C1 segment of cervical spinal cord (tissue), 14 donors: ENCODE measurements at regions not wholly inside any gene's neighbourhood (a gene's known extent, or its start where the extent isn't known, plus 50 kb on each side); places are given as distances from the start of the nearest gene placed in this dataset.
"Not testable (repeated sequence)": the region's sequence is repeated elsewhere in the genome, so short reads cannot be mapped to it uniquely, and the experiment has no call there.

Experiments used
- DNase-seq, 14 donors: peaks; one replicate each; lab custom pipeline; 2025; lab: John Stamatoyannopoulos, UW

DNA sequence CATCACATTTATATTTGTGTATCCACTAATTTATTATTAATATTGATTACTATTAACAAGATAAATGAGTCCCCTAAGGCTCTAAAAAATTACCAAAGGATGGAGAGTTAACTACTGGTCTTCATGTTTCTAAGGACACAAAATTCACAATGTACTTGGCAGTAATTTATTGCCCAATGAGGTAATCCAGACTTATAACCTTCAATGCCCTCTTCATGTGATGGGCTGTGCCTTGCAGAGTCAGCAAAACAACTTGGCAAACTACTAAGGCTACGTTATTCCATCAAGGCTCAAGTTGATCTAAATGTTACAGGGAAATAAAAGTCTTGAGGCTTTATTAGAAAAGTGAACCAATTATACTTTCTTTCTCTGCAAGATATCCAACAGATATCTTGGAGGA is 804.9 kb upstream of the NXPH2 start:
- DNase-seq: no peak

DNA sequence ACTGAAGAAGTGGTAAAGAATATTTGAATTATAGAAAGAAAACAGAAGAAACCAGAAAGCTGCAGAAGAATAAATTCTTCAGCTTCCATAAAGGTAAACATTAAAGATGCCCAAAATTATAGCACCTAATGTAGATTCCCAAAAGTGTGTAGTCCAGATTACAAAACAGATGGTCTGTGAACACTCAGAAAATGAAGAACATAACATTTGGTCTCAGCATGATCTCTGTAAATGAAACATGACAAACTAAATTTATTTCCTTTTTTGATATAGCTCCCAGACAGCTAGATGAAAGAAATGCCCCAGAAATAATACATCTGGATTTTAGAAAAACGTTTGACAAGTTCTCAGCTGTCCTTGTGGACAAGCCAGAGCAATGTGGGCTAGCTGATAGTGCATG is 794.2 kb upstream of the NXPH2 start:
- peak in 1 of 14 donors; percentile 56 for DNase-seq

DNA sequence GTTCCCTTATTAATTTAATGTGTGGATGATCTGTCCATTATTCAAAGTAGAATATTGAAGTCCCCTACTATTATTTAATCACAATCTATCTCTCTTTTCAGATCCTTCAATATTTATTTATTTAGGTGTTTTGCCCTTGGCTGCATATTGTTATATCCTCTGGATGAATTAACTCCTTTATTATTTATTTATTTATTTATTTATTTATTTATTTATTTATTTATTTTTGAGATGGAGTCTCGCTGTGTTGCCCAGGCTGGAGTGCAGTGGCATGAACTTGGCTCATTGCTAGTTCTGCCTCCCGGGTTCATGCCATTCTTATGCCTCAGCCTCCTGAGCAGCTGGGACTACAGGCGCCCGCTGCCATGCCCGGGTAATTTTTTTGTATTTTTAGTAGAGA is 776.6 kb upstream of the NXPH2 start:
- DNase-seq: no peak

DNA sequence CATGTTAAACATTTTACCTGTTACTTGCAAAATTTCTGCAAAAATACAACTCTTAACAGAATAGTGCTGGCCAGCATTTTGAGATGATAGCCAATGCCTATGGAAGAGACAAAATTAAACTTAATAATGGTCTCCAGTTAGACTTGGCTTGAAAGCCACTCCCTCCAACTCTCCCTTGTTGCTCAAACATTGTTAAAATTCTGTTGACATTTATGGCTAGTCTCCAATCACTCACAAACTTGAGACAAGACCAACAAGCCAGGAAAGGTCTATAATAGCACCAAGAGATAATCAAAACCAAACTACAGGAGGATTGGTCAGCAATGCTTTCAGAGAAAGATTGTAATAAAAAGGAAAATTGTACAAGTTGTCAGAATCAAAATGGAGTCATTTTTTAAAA is 770.7 kb upstream of the NXPH2 start:
- DNase-seq: no peak

DNA sequence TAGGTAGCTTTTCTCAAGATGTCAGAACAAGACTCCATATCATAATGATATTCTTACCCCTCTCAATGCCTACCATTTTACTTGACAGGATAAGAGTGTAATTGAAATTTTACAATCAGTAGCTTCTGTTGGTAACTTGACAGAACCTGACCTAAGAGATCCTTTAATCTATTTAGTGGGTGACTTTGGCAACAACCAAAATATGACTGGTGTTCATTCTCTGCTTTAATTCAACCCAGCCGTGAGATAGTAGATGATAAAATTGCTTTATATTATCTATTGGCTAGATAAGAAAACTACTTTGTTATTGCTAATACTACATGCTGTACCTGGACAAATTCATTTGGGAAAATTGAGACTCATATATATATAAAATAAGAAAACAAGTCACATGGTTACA is 770.2 kb upstream of the NXPH2 start:
- DNase-seq: no peak

DNA sequence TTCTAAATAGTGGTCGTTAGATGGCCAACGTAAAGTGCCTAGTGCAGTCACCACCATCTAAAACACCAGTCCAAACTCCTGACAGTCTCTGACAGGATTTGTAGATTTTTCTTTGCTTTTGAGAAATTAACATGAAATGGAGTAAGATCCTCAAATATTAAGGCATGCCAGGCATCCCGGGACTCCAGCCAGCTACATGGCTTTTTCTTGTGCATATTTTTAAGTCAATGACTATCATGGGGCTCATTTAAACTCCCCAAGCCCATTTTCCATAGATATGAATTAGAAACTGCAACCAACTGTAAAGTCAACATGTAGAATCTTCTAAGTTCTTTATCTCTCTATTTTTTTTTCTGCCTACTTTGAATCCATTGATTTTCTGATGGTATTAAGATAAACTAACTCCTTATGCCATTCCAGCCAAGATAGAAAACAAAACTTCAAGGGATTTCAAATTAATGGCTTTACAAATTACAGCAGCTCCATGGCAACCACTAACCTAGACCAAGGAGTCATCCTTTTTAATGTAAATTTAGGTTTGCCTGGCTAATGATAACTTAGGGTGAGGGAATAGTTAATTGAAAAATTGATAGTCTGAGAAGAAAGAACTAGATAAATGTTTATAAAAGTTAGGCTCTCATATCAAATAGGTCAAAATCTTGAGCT is 764.1 kb upstream of the NXPH2 start:
- no peak for DNase-seq

DNA sequence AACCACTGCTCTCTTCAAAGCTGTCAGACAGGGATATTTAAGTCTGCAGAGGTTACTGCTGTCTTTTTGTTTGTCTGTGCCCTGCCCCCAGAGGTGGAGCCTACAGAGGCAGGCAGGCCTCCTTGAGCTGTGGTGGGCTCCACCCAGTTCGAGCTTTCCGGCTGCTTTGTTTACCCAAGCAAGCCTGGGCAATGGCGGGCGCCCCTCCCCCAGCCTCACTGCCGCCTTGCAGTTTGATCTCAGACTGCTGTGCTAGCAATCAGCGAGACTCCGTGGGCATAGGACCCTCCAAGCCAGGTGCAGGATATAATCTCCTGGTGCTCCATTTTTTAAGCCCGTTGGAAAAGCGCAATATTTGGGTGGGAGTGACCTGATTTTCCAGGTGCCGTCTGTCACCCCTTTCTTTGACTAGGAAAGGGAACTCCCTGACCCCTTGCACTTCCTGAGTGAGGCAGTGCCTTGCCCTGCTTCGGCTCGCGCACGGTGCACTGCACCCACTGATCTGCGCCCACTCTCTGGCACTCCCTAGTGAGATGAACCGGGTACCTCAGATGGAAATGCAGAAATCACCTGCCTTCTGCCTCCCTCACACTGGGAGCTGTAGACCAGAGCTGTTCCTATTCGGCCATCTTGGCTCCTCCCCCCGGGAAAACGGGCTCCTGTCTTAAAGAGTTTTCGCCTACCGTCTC is 758.3 kb upstream of the NXPH2 start:
- not testable (repeated sequence) for DNase-seq

DNA sequence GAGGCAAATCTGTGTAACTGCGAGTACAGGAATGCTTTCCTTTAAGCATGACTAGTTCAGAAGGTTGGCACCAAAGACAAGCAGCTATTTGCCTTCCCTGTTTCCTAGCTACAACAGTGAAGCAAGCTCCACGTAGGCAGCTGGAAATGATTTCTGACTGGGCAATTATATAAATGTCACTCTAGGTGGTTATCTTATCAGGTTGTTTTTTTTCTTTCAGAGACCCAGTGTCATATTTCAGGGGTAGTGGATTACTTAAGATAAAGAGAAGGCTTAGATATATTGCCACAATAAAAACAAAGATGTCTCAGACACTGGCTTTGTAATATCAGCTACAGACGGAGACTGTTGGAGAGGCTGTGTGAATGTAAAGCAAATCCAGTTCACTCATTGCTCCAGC is 748.9 kb upstream of the NXPH2 start:
- no peak for DNase-seq

DNA sequence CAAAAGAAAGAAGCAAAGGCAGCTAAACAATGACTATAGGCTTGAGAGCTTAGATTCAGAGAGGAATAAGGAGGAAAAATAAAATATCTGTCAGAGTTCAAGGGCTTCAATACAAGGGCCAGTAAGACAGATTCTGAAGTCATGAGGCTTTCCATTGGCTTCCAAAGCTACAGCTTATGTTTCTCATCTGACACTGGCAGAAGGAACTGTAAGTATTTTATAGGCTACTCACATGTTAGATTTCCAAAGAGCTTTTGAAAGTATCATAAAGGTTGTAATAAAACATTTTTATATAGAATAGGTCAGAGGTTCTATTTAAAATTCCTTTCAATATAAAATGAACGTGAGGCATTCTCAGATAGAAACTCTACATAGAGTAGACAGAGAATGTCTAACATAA is 746.6 kb upstream of the NXPH2 start:
- no peak for DNase-seq

DNA sequence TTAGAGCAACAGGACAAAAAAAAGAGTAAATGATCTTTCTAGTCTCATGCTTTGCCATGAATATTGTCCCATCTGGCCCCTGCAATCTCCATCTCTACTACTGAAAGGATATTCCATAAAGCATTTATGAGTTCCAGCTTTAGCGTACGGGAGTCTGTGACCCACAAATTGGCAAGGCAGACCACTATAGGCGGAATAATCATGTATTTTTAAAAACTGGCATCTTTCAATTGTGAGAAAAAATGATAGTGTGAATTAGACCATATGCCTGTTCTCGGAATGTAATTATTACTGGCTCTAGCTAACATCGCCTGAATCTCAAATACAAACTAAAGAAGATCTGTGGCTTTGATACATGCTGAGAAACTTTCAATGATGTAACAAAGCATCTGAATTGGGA is 738.1 kb upstream of the NXPH2 start:
- DNase-seq: peak in 1 of 14 donors; percentile 25

DNA sequence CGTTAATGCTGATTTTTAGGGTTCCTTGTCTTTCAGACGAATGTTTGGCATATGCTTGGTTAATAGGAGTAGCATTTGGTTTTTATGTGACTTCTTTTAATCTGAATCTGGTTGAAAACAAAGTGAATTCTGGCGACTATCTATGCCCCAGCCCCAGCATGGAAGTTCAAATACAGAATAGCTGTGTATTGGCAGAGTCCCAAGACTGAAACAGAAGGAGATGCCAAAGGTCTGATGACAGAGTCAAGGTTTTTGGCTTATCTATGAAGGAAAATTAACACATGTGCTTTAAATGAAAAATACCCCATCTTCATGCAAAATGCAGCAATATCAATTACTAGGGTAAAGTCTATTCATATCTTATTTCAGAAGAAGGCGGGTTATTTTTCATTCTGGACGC is 734.8 kb upstream of the NXPH2 start:
- peak in 1 of 14 donors; percentile 33 for DNase-seq

DNA sequence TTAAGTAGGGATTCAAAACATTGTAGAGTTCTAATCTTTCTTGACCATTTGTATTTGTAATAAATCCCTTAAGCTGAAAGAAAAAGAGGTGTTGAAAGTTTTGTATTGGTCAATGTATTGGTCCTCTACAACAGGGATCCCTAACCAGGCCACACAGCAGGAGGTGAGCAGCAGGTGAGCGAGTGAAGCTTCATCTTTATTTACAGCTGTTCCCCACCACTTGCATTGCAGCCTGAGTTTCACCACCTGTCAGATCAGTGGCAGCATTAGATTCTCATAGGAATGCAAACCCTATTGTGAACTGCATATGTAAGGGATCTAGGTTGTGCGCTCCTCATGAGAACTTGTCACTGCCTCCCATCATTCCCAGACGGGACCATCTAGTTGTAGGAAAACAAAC is 715.7 kb upstream of the NXPH2 start:
- no peak for DNase-seq

DNA sequence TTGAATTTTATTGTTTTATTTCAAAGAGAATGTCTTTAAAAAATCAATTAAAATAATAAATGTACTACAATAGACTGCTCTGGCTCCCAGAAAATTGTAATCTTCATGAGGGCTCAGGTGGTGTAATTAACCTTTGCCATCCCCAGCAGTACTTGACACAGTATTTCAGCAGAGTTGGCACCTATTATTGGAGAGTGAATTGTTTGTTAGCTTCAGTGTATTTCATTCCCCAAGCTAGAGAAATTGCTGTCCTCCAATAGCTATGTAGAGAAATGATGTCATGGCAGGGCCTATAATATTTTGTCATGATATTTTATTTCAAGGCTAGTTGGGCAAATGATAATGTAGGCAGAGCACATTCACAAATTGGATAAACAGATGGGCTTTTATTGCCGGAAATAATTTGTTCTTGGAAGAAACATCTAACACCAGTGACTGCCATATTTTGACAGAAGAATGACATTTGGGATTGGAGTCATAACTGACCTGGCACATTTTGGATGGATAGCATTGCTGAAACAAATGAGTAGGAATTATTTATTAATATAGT is 712.0 kb upstream of the NXPH2 start:
- peak in 1 of 14 donors; percentile 81 for DNase-seq

DNA sequence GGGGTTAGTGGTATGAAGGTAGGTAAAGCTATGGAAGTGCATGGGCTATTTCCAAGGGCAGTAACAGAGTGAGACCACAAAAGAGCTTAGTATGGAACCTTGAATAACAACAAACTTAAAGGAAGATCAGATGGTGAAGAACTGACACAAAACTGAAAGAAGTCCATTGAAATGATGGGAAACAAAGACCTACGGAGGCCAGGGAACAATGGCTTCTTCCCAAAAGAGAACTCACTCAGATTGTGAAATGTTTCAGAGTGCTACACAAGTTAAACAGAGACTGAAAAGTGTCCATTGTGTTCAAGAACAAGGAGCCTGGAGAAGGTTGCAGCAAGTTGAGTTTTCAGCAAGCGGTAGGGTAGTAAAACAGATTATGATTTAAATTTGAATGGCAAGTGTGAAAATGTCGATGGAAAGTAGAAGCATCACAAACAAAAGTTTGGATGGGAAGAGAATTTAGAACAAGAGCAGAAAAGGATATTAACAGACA is 700.0 kb upstream of the NXPH2 start:
- no peak for DNase-seq

DNA sequence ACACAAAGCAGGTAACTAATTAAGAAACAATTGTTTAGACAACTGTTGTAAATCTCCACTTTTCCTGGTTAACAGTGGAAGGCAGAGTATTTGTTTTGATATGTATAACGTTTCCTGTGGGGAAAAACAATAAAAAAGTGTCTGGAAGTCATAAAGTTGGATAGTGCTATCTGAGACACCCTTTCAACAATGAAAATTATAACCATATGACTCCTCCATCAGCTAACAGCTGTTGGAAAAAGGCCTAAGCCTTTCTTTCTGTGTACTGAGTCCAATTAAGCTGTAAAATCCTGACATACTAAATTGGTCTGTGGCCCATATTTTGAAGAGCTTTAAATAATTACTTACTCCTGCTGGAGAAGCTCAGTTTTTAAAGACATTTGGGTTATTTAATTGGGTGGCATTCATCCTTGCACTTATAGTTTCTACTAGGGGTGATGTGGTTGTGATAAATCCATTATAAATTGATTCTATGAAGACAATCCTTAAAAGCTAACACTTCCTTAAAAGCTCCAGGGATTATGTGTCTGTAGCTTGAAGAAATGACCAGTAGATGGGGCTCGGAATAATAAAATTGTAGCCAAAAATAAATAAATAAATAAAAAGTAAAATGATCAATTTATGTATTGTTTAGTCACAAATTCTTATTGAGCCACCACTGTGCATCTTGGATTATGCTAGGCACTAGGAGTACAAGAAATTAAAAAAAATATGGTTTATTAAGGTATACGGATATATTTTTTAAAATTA is 698.1 kb upstream of the NXPH2 start:
- no peak for DNase-seq

DNA sequence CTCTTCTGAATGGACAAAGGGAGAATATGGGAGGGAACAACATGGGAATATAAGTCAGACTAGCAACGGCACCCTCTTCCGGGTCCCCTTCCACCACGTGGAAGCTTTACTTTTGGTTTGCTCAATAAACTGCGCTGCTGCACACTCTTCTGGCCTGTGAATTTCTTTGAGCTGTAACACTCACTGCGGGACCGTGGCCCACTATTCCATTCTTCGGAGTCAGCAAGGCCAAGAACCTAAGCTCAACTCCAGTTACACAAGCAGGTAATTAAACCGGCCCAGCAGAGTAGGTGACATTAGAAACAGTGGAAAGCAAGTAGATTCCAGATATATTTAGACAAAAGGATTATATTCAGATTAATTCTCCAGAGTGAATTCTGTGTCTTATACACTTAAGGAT is 697.4 kb upstream of the NXPH2 start:
- no peak for DNase-seq

DNA sequence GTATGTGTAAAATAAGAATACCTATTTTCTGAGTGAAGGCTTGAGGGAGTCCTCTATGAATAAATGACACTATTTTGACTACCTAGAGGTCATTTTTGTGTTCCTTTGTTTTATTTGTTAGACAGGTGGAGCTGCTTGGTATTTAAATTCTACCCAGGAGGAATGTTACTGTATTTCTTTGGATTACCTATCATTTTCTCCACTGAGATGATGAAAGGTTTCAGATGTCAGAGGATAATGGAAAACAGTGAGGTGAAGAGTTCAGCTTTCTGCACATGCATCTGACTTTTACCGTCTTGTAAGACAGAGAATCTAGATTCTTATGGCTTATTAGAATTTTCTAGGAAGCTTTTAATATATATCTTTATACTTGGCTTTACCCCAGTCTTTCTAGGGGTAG is 689.8 kb upstream of the NXPH2 start:
- DNase-seq: no peak

DNA sequence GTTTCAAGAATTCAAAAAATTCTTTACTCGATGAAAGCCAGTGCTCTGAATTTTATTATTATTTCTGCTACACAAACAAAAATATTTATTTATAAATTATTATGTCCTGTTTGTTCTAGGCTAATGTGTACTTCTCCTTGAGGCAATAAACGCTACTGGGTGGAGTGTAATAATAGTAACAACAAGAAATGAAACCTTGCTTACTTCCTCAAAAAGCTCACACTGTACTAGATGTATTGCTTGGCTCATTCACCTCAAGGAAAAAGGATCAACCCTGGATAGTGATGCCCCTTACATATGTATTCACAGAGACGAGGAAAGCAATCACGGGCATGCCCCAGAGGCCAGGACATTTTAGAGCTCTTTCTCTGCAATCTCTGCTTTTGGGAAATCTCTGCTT is 685.6 kb upstream of the NXPH2 start:
- no peak for DNase-seq

DNA sequence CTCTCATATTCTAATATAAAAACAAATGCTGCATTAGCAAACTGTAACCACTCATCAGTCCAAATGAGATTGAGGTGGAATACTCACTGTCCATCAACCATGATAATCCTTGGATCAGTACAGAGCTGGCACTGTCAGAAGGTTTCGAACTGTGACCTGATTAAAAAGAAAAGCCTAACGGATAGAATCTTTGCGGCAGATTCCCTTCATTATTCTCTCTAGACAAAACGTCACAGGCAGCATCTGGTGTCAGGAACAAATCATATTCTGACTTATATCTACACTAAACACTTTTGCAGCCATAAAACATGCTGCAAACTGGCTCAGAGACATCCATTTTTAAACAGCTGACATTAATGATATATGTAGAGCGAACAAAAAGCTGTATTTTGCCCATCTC is 677.7 kb upstream of the NXPH2 start:
- no peak for DNase-seq

DNA sequence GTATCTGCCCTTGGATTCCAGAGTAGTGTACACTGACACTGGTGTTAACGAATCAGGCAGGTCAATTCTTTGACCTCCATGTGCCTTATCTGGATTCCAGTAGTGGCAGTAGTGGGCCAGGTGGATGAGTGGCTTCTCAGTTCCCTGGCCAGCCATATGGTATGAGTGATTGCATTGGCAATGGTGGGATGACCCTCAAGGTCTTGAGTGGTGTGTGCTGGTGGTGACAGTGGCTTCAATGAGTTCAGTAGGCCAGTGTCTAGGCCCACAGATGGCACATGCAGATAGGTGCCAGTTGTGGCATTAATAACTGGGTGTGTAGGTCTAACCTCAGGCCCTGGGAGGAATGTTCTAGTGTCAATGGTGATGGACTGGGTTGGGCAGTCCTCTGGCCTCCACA is 674.1 kb upstream of the NXPH2 start:
- no peak for DNase-seq

DNA sequence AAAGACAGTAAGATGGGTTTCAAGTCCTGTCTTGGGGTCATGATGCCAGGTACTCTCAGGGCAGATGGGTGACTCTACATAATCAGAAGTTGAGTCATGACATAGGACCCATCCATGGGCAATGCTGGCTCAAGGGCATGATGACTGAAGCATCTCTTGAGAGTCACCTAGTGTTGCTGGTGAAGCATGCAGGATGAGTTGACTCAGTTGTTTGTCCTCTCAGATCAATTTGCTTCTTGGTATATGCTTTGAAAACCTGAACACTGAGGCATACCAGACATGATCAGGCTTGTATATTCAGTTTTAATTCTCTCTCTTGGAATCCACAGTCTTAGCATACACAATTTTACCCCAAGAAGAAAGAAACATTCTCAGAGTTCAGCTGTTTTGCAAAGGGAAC is 658.9 kb upstream of the NXPH2 start:
- no peak for DNase-seq

DNA sequence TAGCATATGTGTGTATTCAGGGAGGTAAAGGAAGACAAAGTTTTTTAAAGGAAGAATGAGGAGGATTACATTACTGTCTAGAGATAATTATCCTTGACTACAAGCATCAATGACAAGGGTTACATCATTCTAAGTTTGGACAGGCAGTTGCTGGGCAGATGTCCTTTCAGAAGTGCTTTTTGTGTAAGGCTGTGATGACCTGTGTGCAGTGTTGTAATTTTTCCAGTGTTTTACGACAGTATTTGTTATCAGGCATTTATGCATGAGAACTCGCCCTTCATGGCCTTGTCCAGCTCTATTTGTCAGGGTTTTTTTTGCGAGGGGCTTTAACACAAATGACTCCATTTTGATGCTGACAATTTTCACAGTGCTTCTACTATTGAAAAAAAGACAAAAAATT is 658.3 kb upstream of the NXPH2 start:
- no peak for DNase-seq

DNA sequence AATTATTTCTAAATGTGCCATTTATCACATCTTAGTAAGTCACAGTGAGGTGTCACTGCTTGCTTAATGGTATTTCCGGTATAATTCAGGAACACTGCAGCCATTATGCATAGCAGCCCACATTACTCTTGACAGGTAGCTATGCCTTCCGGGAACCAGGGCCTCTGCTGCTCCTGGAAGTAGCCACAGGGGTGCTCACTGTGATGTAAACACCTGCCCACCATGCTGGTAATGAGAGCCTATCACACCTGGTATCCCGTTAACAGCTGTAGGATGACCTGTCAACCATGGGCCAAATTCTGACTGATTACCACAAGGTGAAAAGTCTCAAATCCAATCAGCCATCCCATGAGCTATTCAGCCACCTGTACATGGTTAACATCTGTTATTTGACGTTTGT is 647.0 kb upstream of the NXPH2 start:
- DNase-seq: no peak
